Heart left ventricle (tissue), 16 donors: ENCODE measurements at regions not wholly inside any gene's neighbourhood (a gene's known extent, or its start where the extent isn't known, plus 50 kb on each side); places are given as distances from the start of the nearest gene placed in this dataset.
A peak's percentile ranks its signal among the peaks of the same experiment; 100 is the strongest.

ENCODE experiments used
- ATAC-seq, 4 donors: fragments of 200-7000 bp; cut with Tn5 transposase; one replicate each; pipeline ENCODE4 v1.9.1; 2020 to 2022; ENCODE audit warnings: moderate library complexity in 4 of 4, mild to moderate bottlenecking in 3 of 4, moderate number of reproducible peaks in 1 of 4
- DNase-seq, 5 donors: peaks; one replicate each; pipeline ENCODE4 v3.0.0-alpha.2; 2020
- H3K27ac ChIP-seq, 12 donors: fragments of 200-600 bp; sonication (generic) in 4 of 12; one replicate each; pipeline versions ENCODE4 v1.5.0 to v1.8.0; 2016 to 2022; ENCODE audit warnings: mild to moderate bottlenecking in 2 of 12
- H3K27me3 ChIP-seq, 9 donors: fragments of 200-600 bp; sonication (generic) in 2 of 9; one replicate each; pipeline versions ENCODE4 v1.5.1 to v1.8.0; 2016 to 2022; ENCODE audit warnings: mild to moderate bottlenecking in 3 of 9
- H3K36me3 ChIP-seq, 9 donors: fragments of 200-600 bp; sonication (generic) in 2 of 9; one replicate each; pipeline versions ENCODE4 v1.5.0 to v1.8.0; 2018 to 2022; ENCODE audit warnings: mild to moderate bottlenecking in 2 of 9
- H3K4me1 ChIP-seq, 12 donors: fragments of 200-600 bp; sonication (generic) in 4 of 12; one replicate each; pipeline versions ENCODE4 v1.5.0 to v1.8.0; 2016 to 2022; ENCODE audit warnings: mild to moderate bottlenecking in 3 of 12
- H3K4me3 ChIP-seq, 12 donors: fragments of 200-600 bp; sonication (generic) in 4 of 12; one replicate each; pipeline versions ENCODE4 v1.5.0 to v1.8.0; 2017 to 2022; ENCODE audit warnings: mild to moderate bottlenecking in 9 of 12, moderate library complexity in 4 of 12
- H3K9me3 ChIP-seq, 12 donors: fragments of 200-600 bp; sonication (generic) in 4 of 12; one replicate each; pipeline versions ENCODE4 v1.5.0 to v1.8.0; 2016 to 2022; ENCODE audit warnings: mild to moderate bottlenecking in 1 of 12
- CTCF ChIP-seq, 12 donors: fragments of 200-600 bp; sonication (generic) in 4 of 12; IDR thresholded peaks; one replicate each; pipeline versions ENCODE4 v1.5.0 to v1.8.0; 2018 to 2022; ENCODE audit warnings: antibody characterized with exemption in 12 of 12, mild to moderate bottlenecking in 5 of 12
- POLR2A ChIP-seq, 2 donors: fragments of 450-650 bp; IDR thresholded peaks; one replicate each; pipeline ENCODE4 v1.6.1; 2017; ENCODE audit warnings: antibody characterized with exemption in 2 of 2, mild to moderate bottlenecking in 2 of 2, moderate library complexity in 2 of 2
- WGBS, 4 donors: extraction: QIAGEN DNeasy Blood & Tissue Kit in 2 of 4; methylation state at CpG; one replicate each; pipeline versions ENCODE4 v1.1.5 to v1.1.7; 2013 to 2018; 5-methylcytosine and 5-hydroxymethylcytosine counted together
- intact Hi-C, 10 donors: fragments of 100-400 bp; cut with DNase I; formaldehyde crosslinking; loops; one replicate each; pipeline versions ENCODE4 v1.11.1 to v1.14.2; 2022
- donor health status: ischemic (EF 13 %, LVEDD 7.1; RV severe dilation, severe dysfunction).
- donor health status: healthy with polysubstance abuse.
- donor health status: DM: no; HTN: yes; CAD: no.
- donor health status: DM: no; HTN: no; CAD: no.
- donor health status: ischemic (EF 25% LVEDD 6.9; RV normal size, moderate dysfunction).
- donor health status: ischemic (EF 25% LVEDD 5.7; RV mildly dilated, moderate dysfunction).
- donor health status: healthy.
- donor health status: DM: yes; HTN: yes; CAD: no.
- donor health status: ischemic (EF 35%, LVEDD 5.7; RV mildly dilated, moderate dysfunction).
- donor health status: nonischemic (EF 11% LVEDD 7.7; RV severe dilation, severe dysfunction).
- donor health status: DM: yes; HTN: yes; CAD: no.
- donor health status: PGD.
- donor health status: ischemic (EF 29% LVEDD 5.4; RV normal size, mild dysfunction).
- donor health status: nonischemic (EF 23%, LVEDD 6.1; RV moderate dilation, normal function).

- DNase-seq (no peak), ATAC-seq (no peak)
- Histone ChIP-seq H3K27ac (no peak overlapping the region), H3K4me3 (no peak overlapping the region), H3K4me1 (peaks cover 0 to 22% (median 7%) of the 10 kb centered on the region in 12 donors), H3K27me3 (no peaks in the 10 kb centered on the region), H3K36me3 (no peaks in the 10 kb centered on the region), H3K9me3 (peaks cover 0 to 8% (median 0%) of the 10 kb centered on the region in 12 donors)
- no peak for TF ChIP-seq CTCF (IDR thresholded peaks at IDR 0.05)
- TF ChIP-seq POLR2A (IDR thresholded peaks at IDR 0.05), result no peak
- intact Hi-C loops, result loop anchor here in 3 of 10 donors (10.0 kb wide), 3 partner anchors 152 to 278 kb away; no protein-coding TSS in a partner anchor
- WGBS, 4 donors, result 87 to 89% (median 87%) methylated on average over 5 of the region's 5 CpGs
Observed at GRCh38 chr12:19032826-19033225, 96.7 kb upstream of the PLEKHA5 start.

- TF ChIP-seq POLR2A (IDR thresholded peaks at IDR 0.05) (no peak), CTCF (IDR thresholded peaks at IDR 0.05) (no peak)
Observed at GRCh38 chr12:19033244-19033643, 96.3 kb upstream of the PLEKHA5 start.

GRCh38 chr12:19034937-19035336 lies 94.6 kb upstream of the PLEKHA5 start:
- H3K4me1 ChIP-seq, result peaks cover 0 to 40% (median 8%) of the 10 kb centered on the region in 12 donors
- H3K36me3 ChIP-seq, result no peaks in the 10 kb centered on the region
- intact Hi-C loops, result loop anchor here in 6 of 10 donors (5.0 to 10.0 kb wide), 9 partner anchors 92 to 603 kb away; partner anchors contain the start of gene PLEKHA5 (in 1 of the 6)
- no peaks in the 10 kb centered on the region for H3K27me3 ChIP-seq
- DNase-seq, result no peak
- peaks cover 0 to 8% (median 0%) of the 10 kb centered on the region in 12 donors for H3K9me3 ChIP-seq
- TF ChIP-seq POLR2A (IDR thresholded peaks at IDR 0.05) (no peak), CTCF (IDR thresholded peaks at IDR 0.05) (no peak)
- no peak for ATAC-seq
- 41 to 60% (median 55%) methylated on average over 2 of the region's 2 CpGs for WGBS, 4 donors
- peak overlapping the region in 6 of 12 donors; percentile 0 to 80 (median 34) for H3K27ac ChIP-seq
- H3K4me3 ChIP-seq, result no peak overlapping the region

More at GRCh38 chr12:19033244-19033643, 96.3 kb upstream of the PLEKHA5 start:
- DNase-seq (no peak), ATAC-seq (no peak)
- H3K36me3 ChIP-seq, result no peaks in the 10 kb centered on the region
- H3K9me3 ChIP-seq, result peaks cover 0 to 8% (median 0%) of the 10 kb centered on the region in 12 donors
- WGBS, 4 donors, result 89 to 90% (median 90%) methylated on average over 2 of the region's 2 CpGs
- H3K4me3 ChIP-seq, result no peak overlapping the region
- peaks cover 0 to 26% (median 7%) of the 10 kb centered on the region in 12 donors for H3K4me1 ChIP-seq
- no peak overlapping the region for H3K27ac ChIP-seq
- H3K27me3 ChIP-seq, result no peaks in the 10 kb centered on the region
- intact Hi-C loops, result loop anchor here in 3 of 10 donors (10.0 kb wide), 3 partner anchors 152 to 278 kb away; no protein-coding TSS in a partner anchor

GRCh38 chr12:19035536-19035935 lies 94.0 kb upstream of the PLEKHA5 start:
- WGBS, 4 donors, result 36 to 57% (median 41%) methylated on average over 1 of the region's 1 CpG
- H3K27ac ChIP-seq, result peak overlapping the region in 10 of 12 donors; percentile 62 to 86 (median 80)
- no peaks in the 10 kb centered on the region for H3K36me3 ChIP-seq
- peak; percentile 24 to 79 (median 59) for ATAC-seq
- intact Hi-C loops, result loop anchor here in 6 of 10 donors (5.0 to 10.0 kb wide), 9 partner anchors 92 to 603 kb away; partner anchors contain the start of gene PLEKHA5 (in 1 of the 6)
- H3K4me1 ChIP-seq, result peaks cover 0 to 45% (median 8%) of the 10 kb centered on the region in 12 donors
- no peaks in the 10 kb centered on the region for H3K27me3 ChIP-seq
- TF ChIP-seq CTCF (IDR thresholded peaks at IDR 0.05), result no peak
- no peak for TF ChIP-seq POLR2A (IDR thresholded peaks at IDR 0.05)
- peaks cover 0 to 8% (median 0%) of the 10 kb centered on the region in 12 donors for H3K9me3 ChIP-seq
- no peak for DNase-seq
- H3K4me3 ChIP-seq, result no peak overlapping the region
